ENCODE measurements at regions not wholly inside any gene's neighbourhood (a gene's known extent, or its start where the extent isn't known, plus 50 kb on each side); places are given as distances from the start of the nearest gene placed in this dataset.

DNA sequence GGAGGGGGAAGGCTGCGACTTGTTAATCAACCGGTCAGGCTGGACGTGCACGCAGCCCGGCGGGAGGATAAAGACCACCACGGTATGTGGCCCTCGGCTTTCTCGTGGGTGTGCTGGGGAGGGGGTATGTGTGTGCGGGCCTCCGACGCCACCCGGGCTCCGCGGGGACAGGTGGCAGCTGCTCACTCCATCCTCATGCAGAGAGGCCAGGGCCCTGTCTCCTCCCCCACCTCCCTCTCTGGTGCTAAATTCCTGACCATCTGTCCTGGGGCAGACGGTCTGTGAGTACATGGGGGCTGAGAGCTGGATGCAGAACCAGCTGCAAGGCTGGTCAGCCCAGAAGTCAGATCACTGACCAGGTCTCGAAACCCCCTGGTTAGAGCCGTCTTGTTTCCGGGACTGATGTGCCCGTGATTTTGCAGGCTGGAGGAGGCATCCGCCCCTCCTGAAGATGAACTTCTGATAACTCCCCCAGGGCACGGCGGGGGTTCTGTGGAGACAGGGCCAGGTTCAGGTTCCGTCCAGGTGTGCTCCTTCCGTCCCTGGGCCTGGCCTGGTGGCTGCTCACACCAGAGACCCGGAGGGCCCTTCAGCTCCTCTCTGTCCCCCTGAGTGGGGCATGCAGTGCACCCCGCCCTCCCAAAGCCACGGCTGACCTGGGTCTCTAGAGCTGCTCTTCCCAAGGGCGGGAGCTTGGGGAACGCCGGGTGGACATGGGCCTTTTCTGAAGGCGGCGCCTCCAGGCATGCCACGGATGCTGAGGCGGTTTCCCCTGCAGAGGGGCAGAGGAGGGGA, 1119.7 kb downstream of the BRD1 start (continued):
- TF ChIP-seq, protein P1, sequence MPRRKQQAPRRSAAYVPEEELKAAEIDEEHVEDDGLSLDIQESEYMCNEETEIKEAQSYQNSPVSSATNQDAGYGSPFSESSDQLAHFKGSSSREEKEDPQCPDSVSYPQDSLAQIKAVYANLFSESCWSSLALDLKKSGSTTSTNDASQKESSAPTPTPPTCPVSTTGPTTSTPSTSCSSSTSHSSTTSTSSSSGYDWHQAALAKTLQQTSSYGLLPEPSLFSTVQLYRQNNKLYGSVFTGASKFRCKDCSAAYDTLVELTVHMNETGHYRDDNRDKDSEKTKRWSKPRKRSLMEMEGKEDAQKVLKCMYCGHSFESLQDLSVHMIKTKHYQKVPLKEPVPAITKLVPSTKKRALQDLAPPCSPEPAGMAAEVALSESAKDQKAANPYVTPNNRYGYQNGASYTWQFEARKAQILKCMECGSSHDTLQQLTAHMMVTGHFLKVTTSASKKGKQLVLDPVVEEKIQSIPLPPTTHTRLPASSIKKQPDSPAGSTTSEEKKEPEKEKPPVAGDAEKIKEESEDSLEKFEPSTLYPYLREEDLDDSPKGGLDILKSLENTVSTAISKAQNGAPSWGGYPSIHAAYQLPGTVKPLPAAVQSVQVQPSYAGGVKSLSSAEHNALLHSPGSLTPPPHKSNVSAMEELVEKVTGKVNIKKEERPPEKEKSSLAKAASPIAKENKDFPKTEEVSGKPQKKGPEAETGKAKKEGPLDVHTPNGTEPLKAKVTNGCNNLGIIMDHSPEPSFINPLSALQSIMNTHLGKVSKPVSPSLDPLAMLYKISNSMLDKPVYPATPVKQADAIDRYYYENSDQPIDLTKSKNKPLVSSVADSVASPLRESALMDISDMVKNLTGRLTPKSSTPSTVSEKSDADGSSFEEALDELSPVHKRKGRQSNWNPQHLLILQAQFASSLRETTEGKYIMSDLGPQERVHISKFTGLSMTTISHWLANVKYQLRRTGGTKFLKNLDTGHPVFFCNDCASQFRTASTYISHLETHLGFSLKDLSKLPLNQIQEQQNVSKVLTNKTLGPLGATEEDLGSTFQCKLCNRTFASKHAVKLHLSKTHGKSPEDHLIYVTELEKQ (tag by site-specific recombination; IDR thresholded peaks at IDR 0.05; ENCODE audit: borderline replicate concordance) = no peak

DNA sequence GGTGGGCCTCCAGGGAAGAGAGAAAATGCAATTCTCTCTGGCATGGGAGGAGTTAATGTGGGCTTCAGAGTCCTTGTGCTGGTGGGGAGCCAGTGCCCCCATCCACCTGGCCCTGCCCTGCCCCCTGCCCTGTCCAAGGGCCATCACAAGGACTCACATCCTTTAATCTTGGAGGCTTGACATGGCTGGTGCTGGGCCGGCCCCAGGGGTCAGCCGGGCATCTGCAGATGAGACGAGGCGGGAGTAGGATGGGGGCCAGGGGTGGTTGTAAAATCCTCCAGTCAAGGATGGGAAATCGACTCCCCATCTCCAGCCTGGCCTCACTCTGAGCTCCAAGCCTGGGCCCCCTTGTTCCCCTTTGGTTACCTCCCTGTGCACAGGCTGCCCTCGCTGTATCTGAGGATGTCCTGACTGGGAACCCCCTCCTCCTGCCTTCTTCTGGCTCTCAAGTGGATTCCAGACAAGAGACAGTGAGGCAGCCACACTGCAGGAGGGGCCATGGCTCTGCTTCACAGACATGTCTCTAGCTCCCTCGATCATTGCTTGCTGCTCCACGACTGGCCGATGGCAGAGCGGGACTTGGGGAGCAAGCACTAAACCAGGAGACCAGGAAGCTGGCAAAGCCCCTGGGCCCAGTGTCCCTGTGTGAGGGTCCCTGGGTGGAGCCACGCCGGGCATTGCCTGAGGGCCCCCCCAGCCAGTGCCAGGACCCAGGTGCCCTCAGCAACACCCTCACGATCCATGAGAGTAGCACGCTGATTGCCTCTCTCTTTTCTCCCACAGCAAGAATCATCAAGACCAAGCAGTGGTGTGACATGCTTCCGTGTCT, 1120.5 kb downstream of the BRD1 start:
- TF ChIP-seq, protein P2, sequence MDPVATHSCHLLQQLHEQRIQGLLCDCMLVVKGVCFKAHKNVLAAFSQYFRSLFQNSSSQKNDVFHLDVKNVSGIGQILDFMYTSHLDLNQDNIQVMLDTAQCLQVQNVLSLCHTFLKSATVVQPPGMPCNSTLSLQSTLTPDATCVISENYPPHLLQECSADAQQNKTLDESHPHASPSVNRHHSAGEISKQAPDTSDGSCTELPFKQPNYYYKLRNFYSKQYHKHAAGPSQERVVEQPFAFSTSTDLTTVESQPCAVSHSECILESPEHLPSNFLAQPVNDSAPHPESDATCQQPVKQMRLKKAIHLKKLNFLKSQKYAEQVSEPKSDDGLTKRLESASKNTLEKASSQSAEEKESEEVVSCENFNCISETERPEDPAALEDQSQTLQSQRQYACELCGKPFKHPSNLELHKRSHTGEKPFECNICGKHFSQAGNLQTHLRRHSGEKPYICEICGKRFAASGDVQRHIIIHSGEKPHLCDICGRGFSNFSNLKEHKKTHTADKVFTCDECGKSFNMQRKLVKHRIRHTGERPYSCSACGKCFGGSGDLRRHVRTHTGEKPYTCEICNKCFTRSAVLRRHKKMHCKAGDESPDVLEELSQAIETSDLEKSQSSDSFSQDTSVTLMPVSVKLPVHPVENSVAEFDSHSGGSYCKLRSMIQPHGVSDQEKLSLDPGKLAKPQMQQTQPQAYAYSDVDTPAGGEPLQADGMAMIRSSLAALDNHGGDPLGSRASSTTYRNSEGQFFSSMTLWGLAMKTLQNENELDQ (tag by site-specific recombination; IDR thresholded peaks at IDR 0.05; ENCODE audit: low read depth) = no peak
- no peak for TF ChIP-seq ZBTB7A (tag by site-specific recombination; IDR thresholded peaks at IDR 0.05; ENCODE audit: low read depth)
- no peak overlapping the region for H3K27ac ChIP-seq (ENCODE audit: extremely low read depth, low read depth, low read length)
- no peak overlapping the region for H3K4me3 ChIP-seq (ENCODE audit: low read depth, low read length)
- CTCF ChIA-PET = no interaction called here
- POLR2A ChIA-PET = no interaction called here
- no peaks in the 10 kb centered on the region for H3K9me3 ChIP-seq (ENCODE audit: control insufficient read depth, insufficient read depth, low read depth, low read length)
- H3K36me3 ChIP-seq (ENCODE audit: control insufficient read depth in 2 of 2, insufficient read depth in 1 of 2, low read length in 2 of 2) = no peaks in the 10 kb centered on the region
- H3K4me1 ChIP-seq (ENCODE audit: control insufficient read depth, insufficient read depth, low read length) = no peaks in the 10 kb centered on the region

DNA sequence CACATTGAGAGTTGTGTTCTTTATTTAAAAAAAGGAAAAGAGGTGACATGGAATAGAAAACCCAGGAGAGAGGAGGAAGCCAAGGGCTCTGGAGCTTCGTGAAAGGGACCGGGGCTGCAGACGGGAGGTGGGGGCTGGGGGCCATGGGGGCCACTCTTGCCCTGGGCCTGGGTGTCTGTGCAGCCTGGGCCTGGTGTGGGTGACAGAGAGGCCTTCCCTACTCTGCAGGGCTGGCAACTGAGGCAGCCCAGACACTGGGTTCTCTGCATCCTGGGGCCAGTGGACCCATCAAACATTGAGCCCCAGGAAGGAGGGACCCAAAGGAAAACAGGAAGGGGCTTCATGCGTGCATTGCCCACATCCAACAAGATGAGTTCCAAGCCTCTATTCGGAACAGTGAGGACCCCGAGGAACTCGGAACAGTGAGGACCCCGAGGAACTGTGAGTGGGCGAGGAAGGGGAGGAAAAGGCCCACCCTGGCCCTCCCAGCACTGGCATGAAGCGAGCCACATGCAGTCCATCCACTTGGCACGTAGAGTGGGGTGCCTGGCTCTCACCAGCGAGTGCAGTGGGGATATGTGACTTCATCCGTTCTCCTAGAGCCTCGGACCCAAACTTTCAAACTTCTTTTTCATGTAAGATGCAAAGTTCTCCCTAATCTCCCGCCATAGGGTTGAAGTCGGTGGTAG, 1121.6 kb downstream of the BRD1 start:
- H3K4me3 ChIP-seq (ENCODE audit: low read depth, low read length) = no peak overlapping the region
- no peaks in the 10 kb centered on the region for H3K9me3 ChIP-seq (ENCODE audit: control insufficient read depth, insufficient read depth, low read depth, low read length)
- CTCF ChIA-PET = no interaction called here
- no peaks in the 10 kb centered on the region for H3K4me1 ChIP-seq (ENCODE audit: control insufficient read depth, insufficient read depth, low read length)
- no peak overlapping the region for H3K27ac ChIP-seq (ENCODE audit: extremely low read depth, low read depth, low read length)
- no peaks in the 10 kb centered on the region for H3K36me3 ChIP-seq (ENCODE audit: control insufficient read depth in 2 of 2, insufficient read depth in 1 of 2, low read length in 2 of 2)
- POLR2A ChIA-PET = no interaction called here
- no peak for TF ChIP-seq ZNF202 (tag by site-specific recombination; IDR thresholded peaks at IDR 0.05; ENCODE audit: borderline replicate concordance)
- no peak for TF ChIP-seq SCRT2 (tag by site-specific recombination; IDR thresholded peaks at IDR 0.05)
- no peak for TF ChIP-seq SP7 (tag by site-specific recombination; IDR thresholded peaks at IDR 0.05)
- no peak for TF ChIP-seq KLF8 (tag by site-specific recombination; IDR thresholded peaks at IDR 0.05)
- TF ChIP-seq ZFHX2 (tag by site-specific recombination; conservative IDR thresholded peaks at IDR 0.05) = no peak
- no peak for TF ChIP-seq ZNF626 (tag by site-specific recombination; IDR thresholded peaks at IDR 0.05)
- TF ChIP-seq ZNF785 (tag by site-specific recombination; IDR thresholded peaks at IDR 0.05) = no peak
- TF ChIP-seq, protein P3, sequence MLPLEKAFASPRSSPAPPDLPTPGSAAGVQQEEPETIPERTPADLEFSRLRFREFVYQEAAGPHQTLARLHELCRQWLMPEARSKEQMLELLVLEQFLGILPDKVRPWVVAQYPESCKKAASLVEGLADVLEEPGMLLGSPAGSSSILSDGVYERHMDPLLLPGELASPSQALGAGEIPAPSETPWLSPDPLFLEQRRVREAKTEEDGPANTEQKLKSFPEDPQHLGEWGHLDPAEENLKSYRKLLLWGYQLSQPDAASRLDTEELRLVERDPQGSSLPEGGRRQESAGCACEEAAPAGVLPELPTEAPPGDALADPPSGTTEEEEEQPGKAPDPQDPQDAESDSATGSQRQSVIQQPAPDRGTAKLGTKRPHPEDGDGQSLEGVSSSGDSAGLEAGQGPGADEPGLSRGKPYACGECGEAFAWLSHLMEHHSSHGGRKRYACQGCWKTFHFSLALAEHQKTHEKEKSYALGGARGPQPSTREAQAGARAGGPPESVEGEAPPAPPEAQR (tag by site-specific recombination; IDR thresholded peaks at IDR 0.05) = no peak
- TF ChIP-seq ZNF621 (tag by site-specific recombination; IDR thresholded peaks at IDR 0.05) = no peak
- TF ChIP-seq, protein P4, sequence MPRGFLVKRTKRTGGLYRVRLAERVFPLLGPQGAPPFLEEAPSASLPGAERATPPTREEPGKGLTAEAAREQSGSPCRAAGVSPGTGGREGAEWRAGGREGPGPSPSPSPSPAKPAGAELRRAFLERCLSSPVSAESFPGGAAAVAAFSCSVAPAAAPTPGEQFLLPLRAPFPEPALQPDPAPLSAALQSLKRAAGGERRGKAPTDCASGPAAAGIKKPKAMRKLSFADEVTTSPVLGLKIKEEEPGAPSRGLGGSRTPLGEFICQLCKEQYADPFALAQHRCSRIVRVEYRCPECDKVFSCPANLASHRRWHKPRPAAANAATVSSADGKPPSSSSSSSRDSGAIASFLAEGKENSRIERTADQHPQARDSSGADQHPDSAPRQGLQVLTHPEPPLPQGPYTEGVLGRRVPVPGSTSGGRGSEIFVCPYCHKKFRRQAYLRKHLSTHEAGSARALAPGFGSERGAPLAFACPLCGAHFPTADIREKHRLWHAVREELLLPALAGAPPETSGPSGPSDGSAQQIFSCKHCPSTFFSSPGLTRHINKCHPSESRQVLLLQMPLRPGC (tag by site-specific recombination; IDR thresholded peaks at IDR 0.05) = no peak
